H1 (cell line): ENCODE measurements at regions not wholly inside any gene's neighbourhood (a gene's known extent, or its start where the extent isn't known, plus 50 kb on each side); places are given as distances from the start of the nearest gene placed in this dataset.

Experiments used
- CTCF ChIP-seq, 3 experiments: IDR thresholded peaks; 1 replicate in 2 of 3; 2 replicates in 1 of 3; pipeline versions ENCODE4 v1.5.1 to v1.6.1; 2011; ENCODE audit warnings: low read length in 3 of 3, mild to moderate bottlenecking in 3 of 3, inconsistent platforms in 2 of 3, low read depth in 1 of 3, moderate library complexity in 1 of 3; ENCODE audit not compliant: insufficient read depth in 1 of 3; ENCODE audit errors: control extremely low read depth in 1 of 3
- JUND ChIP-seq: IDR thresholded peaks from 2 replicates; pipeline ENCODE4 v1.6.1; 2011; ENCODE audit warnings: mild to moderate bottlenecking, improper control_type of control experiment, low read length
- MAFK ChIP-seq: IDR thresholded peaks from 2 replicates; pipeline ENCODE4 v1.6.1; 2012; ENCODE audit warnings: low read depth, mild to moderate bottlenecking, improper control_type of control experiment, low read length
- POLR2AphosphoS5 ChIP-seq: IDR thresholded peaks from 2 replicates; pipeline ENCODE4 v1.6.1; 2011; ENCODE audit warnings: low read depth, low read length
- TCF12 ChIP-seq: IDR thresholded peaks from 2 replicates; pipeline ENCODE4 v1.6.1; 2011; ENCODE audit warnings: low read depth, mild to moderate bottlenecking, low read length
- ZNF274 ChIP-seq: IDR thresholded peaks from 2 replicates; pipeline ENCODE4 v1.7.0; 2012; ENCODE audit warnings: low read length, borderline replicate concordance; ENCODE audit errors: extremely low read depth

- TF ChIP-seq POLR2AphosphoS5, result no peak
- TF ChIP-seq MAFK, result no peak
- no peak for TF ChIP-seq JUND
- TF ChIP-seq ZNF274, result no peak
- no peak for TF ChIP-seq CTCF (IDR thresholded peaks at IDR 0.05; ENCODE audit: control extremely low read depth in 1 of 3, insufficient read depth in 1 of 3, low read depth in 1 of 3, low read length in 3 of 3)
- no peak for TF ChIP-seq TCF12
These were observed 208.7 kb upstream of the ZC3H12C start for GRCh38 chr11:109884501-109884900.
